HG03520 (cell line): ENCODE measurements at regions not wholly inside any gene's neighbourhood (a gene's known extent, or its start where the extent isn't known, plus 50 kb on each side); places are given as distances from the start of the nearest gene placed in this dataset.

Experiments
- ATAC-seq: cut with Tn5 transposase; IDR thresholded peaks from one replicate; pipeline ENCODE4 v1.9.1; 2021; ENCODE audit warnings: mild to moderate bottlenecking, moderate library complexity; ENCODE audit not compliant: unreplicated experiment

GRCh38 chr1:58380345-58380744 lies 166.2 kb downstream of the OMA1 start:
- ATAC-seq: no peak

- ATAC-seq: no peak
These were observed 179.3 kb downstream of the OMA1 start for GRCh38 chr1:58367217-58367616.

- no peak for ATAC-seq
These were observed 181.2 kb downstream of the OMA1 start for GRCh38 chr1:58365328-58365727.

GRCh38 chr1:58363585-58363984 lies 182.9 kb downstream of the OMA1 start:
- ATAC-seq: no peak

GRCh38 chr1:58361134-58361533 lies 185.4 kb downstream of the OMA1 start:
- no peak for ATAC-seq

GRCh38 chr1:58358346-58358745 lies 188.2 kb downstream of the OMA1 start:
- no peak for ATAC-seq

GRCh38 chr1:58356402-58356801 lies 190.1 kb downstream of the OMA1 start:
- no peak for ATAC-seq

GRCh38 chr1:58353168-58353567 lies 193.4 kb downstream of the OMA1 start:
- ATAC-seq: no peak

- ATAC-seq: no peak
These were observed 193.9 kb downstream of the OMA1 start for GRCh38 chr1:58352476-58353092.

- no peak for ATAC-seq
These were observed 200.5 kb downstream of the OMA1 start for GRCh38 chr1:58346036-58346355.

- ATAC-seq: no peak
These were observed 201.1 kb downstream of the OMA1 start for GRCh38 chr1:58345215-58346035.

GRCh38 chr1:58340185-58340584 lies 206.3 kb downstream of the OMA1 start:
- ATAC-seq: no peak

GRCh38 chr1:58338081-58338480 lies 208.4 kb downstream of the OMA1 start:
- ATAC-seq: no peak

- no peak for ATAC-seq
These were observed 213.0 kb downstream of the OMA1 start for GRCh38 chr1:58333511-58333910.

GRCh38 chr1:58331156-58331555 lies 215.4 kb downstream of the OMA1 start:
- ATAC-seq: no peak

- ATAC-seq: no peak
These were observed 220.7 kb downstream of the OMA1 start for GRCh38 chr1:58325866-58326265.

- no peak for ATAC-seq
These were observed 222.0 kb downstream of the OMA1 start for GRCh38 chr1:58324558-58324957.

GRCh38 chr1:58318157-58319005 lies 228.1 kb downstream of the OMA1 start:
- ATAC-seq: no peak

GRCh38 chr1:58317694-58318093 lies 228.8 kb downstream of the OMA1 start:
- ATAC-seq: no peak

GRCh38 chr1:58317086-58317485 lies 229.4 kb downstream of the OMA1 start:
- ATAC-seq: no peak

GRCh38 chr1:58316141-58316540 lies 230.4 kb downstream of the OMA1 start:
- ATAC-seq: no peak
